Parathyroid adenoma (tissue), 2 donors: ENCODE measurements at regions not wholly inside any gene's neighbourhood (a gene's known extent, or its start where the extent isn't known, plus 50 kb on each side); places are given as distances from the start of the nearest gene placed in this dataset.

Experiments used
- H2AFZ ChIP-seq: fragments of 300-600 bp; sonication (generic); one replicate; pipeline ENCODE4 v1.7.0; 2017; ENCODE audit warnings: antibody characterized with exemption, mild to moderate bottlenecking
- H3K27ac ChIP-seq: fragments of 300-600 bp; sonication (generic); one replicate; pipeline ENCODE4 v1.7.0; 2017
- H3K27me3 ChIP-seq: fragments of 300-600 bp; sonication (generic); one replicate; pipeline ENCODE4 v1.7.0; 2017; ENCODE audit warnings: low read length; ENCODE audit not compliant: control insufficient read depth, insufficient read depth
- H3K36me3 ChIP-seq: fragments of 300-600 bp; sonication (generic); one replicate; pipeline ENCODE4 v1.7.0; 2017; ENCODE audit warnings: low read length; ENCODE audit not compliant: control insufficient read depth, insufficient read depth
- H3K4me1 ChIP-seq: fragments of 300-600 bp; sonication (generic); one replicate; pipeline ENCODE4 v1.7.0; 2017; ENCODE audit warnings: control low read depth
- H3K4me2 ChIP-seq: fragments of 300-600 bp; sonication (generic); one replicate; pipeline ENCODE4 v1.7.0; 2017; ENCODE audit warnings: low read length
- H3K4me3 ChIP-seq: fragments of 300-600 bp; sonication (generic); one replicate; pipeline ENCODE4 v1.7.0; 2017; ENCODE audit warnings: low read depth, low read length
- H3K79me2 ChIP-seq: fragments of 300-600 bp; sonication (generic); one replicate; pipeline ENCODE4 v1.7.0; 2017; ENCODE audit warnings: control low read depth
- H3K9ac ChIP-seq: fragments of 300-600 bp; sonication (generic); one replicate; pipeline ENCODE4 v1.7.0; 2017; ENCODE audit warnings: mild to moderate bottlenecking
- H3K9me3 ChIP-seq: fragments of 300-600 bp; sonication (generic); one replicate; pipeline ENCODE4 v1.7.0; 2017; ENCODE audit warnings: low read length; ENCODE audit not compliant: control insufficient read depth
- CTCF ChIP-seq: fragments of 300-600 bp; sonication (generic); IDR thresholded peaks from one replicate; pipeline ENCODE4 v1.7.0; 2017; ENCODE audit warnings: antibody characterized with exemption, mild to moderate bottlenecking
- donor health status: primary hyperparathyroidism.

- Histone ChIP-seq H3K36me3 (no peaks in the 10 kb centered on the region), H3K27me3 (no peaks in the 10 kb centered on the region), H3K27ac (no peak overlapping the region), H3K9me3 (no peaks in the 10 kb centered on the region), H3K4me2 (no peak overlapping the region), H3K79me2 (no peaks in the 10 kb centered on the region), H3K9ac (no peak overlapping the region), H2AFZ (no peak overlapping the region), H3K4me1 (no peaks in the 10 kb centered on the region), H3K4me3 (no peak overlapping the region)
- TF ChIP-seq CTCF, result no peak
These were observed 116.3 kb downstream of the ACAA2 start for GRCh38 chr18:49697049-49697448.

GRCh38 chr18:49694402-49694801 is 118.9 kb downstream of the ACAA2 start:
- Histone ChIP-seq H3K4me2 (no peak overlapping the region), H3K27me3 (no peaks in the 10 kb centered on the region), H3K4me3 (no peak overlapping the region), H3K4me1 (no peaks in the 10 kb centered on the region), H3K36me3 (no peaks in the 10 kb centered on the region), H3K79me2 (no peaks in the 10 kb centered on the region), H3K9ac (no peak overlapping the region), H3K27ac (no peak overlapping the region), H3K9me3 (no peaks in the 10 kb centered on the region), H2AFZ (no peak overlapping the region)
- no peak for TF ChIP-seq CTCF

- Histone ChIP-seq H3K79me2 (no peaks in the 10 kb centered on the region), H3K9me3 (no peaks in the 10 kb centered on the region), H3K27me3 (no peaks in the 10 kb centered on the region), H3K36me3 (no peaks in the 10 kb centered on the region), H2AFZ (no peak overlapping the region), H3K27ac (no peak overlapping the region), H3K4me3 (no peak overlapping the region), H3K4me2 (no peak overlapping the region), H3K9ac (no peak overlapping the region), H3K4me1 (no peaks in the 10 kb centered on the region)
- no peak for TF ChIP-seq CTCF
These were observed 119.7 kb downstream of the ACAA2 start for GRCh38 chr18:49693717-49694005.

- Histone ChIP-seq H2AFZ (no peak overlapping the region), H3K9ac (no peak overlapping the region), H3K4me2 (no peak overlapping the region), H3K27ac (no peak overlapping the region), H3K9me3 (no peaks in the 10 kb centered on the region), H3K4me3 (no peak overlapping the region), H3K79me2 (no peaks in the 10 kb centered on the region), H3K36me3 (no peaks in the 10 kb centered on the region), H3K4me1 (no peaks in the 10 kb centered on the region), H3K27me3 (no peaks in the 10 kb centered on the region)
- TF ChIP-seq CTCF, result no peak
These were observed 120.2 kb downstream of the ACAA2 start for GRCh38 chr18:49692906-49693716.

- H3K9ac ChIP-seq, result no peak overlapping the region
- no peaks in the 10 kb centered on the region for H3K27me3 ChIP-seq
- H3K4me2 ChIP-seq, result no peak overlapping the region
- no peaks in the 10 kb centered on the region for H3K79me2 ChIP-seq
- H2AFZ ChIP-seq, result no peak overlapping the region
- H3K4me3 ChIP-seq, result no peak overlapping the region
- no peak overlapping the region for H3K27ac ChIP-seq
- no peaks in the 10 kb centered on the region for H3K9me3 ChIP-seq
- TF ChIP-seq CTCF, result no peak
- no peaks in the 10 kb centered on the region for H3K36me3 ChIP-seq
- no peaks in the 10 kb centered on the region for H3K4me1 ChIP-seq
These were observed 122.1 kb downstream of the ACAA2 start for GRCh38 chr18:49691177-49691608.
